K562 (cell line): ENCODE measurements at regions not wholly inside any gene's neighbourhood (a gene's known extent, or its start where the extent isn't known, plus 50 kb on each side); places are given as distances from the start of the nearest gene placed in this dataset.

Source experiments
- ATAC-seq: fragments of 200-7000 bp; cut with Tn5 transposase; 3 replicates; pipeline ENCODE4 v1.9.1; 2020; ENCODE audit warnings: moderate library complexity
- BruUV-seq: library from RNA; stranded (reverse); fragments of 400-500 nt; replicated peaks from 2 replicates; lab custom pipeline; 2021; lab: Mats Ljungman, UMichigan
- CTCF ChIA-PET: fragments of 300-600 bp; formaldehyde crosslinking; extraction: SDS; loops from one replicate; lab custom pipeline; 2021; ENCODE audit warnings: low intra/inter-chr PET ratio; lab: Yijun Ruan, JAX
- POLR2A ChIA-PET: fragments of 300-600, 350-650 bp; sonication (Branson Sonifier 250); formaldehyde crosslinking; extraction: SDS; loops from one replicate; lab custom pipeline; 2021; ENCODE audit warnings: antibody characterized with exemption, inconsistent platforms; lab: Yijun Ruan, JAX
- DNase-seq, 4 experiments: peaks; one replicate each; pipeline versions ENCODE4 v3.0.0 to v3.0.0-alpha.2; 2011 to 2018; ENCODE audit warnings: low spot score in 3 of 4, mixed read lengths in 3 of 4; ENCODE audit errors: extremely low read depth in 1 of 4
- FAIRE-seq: peaks from 2 replicates; lab custom pipeline; 2011; peaks lifted over from hg19 to GRCh38; lab: Jason Lieb, UNC
- H2AFZ ChIP-seq: 2 replicates; pipeline ENCODE4 v1.6.0; 2011; ENCODE audit warnings: low read depth, low read length, control low read depth, inconsistent platforms
- H3K27ac ChIP-seq: fragments of 200-600 bp; 3 replicates; pipeline ENCODE4 v1.8.0; 2011; ENCODE audit warnings: low read depth, mild to moderate bottlenecking, control low read depth, inconsistent platforms, low read length, moderate library complexity, mixed read lengths; ENCODE audit errors: extremely low read depth
- H3K27me3 ChIP-seq, 2 experiments: fragments of 300-600 bp in 1 of 2; 2 replicates in 1 of 2; 3 replicates in 1 of 2; pipeline versions ENCODE4 v1.6.0 to v1.8.0; 2011; ENCODE audit warnings: inconsistent platforms in 2 of 2, low read length in 2 of 2, mild to moderate bottlenecking in 1 of 2, mixed read lengths in 1 of 2, moderate library complexity in 1 of 2; ENCODE audit not compliant: control insufficient read depth in 2 of 2, insufficient read depth in 2 of 2
- H3K36me3 ChIP-seq: fragments of 300-600 bp; 3 replicates; pipeline ENCODE4 v1.8.0; 2011; ENCODE audit warnings: mild to moderate bottlenecking, low read length, inconsistent platforms; ENCODE audit not compliant: control insufficient read depth, insufficient read depth
- H3K4me1 ChIP-seq, 2 experiments: fragments of 200-600 bp in 1 of 2; replicated peaks in 1 of 2; 2 replicates in 1 of 2; 3 replicates in 1 of 2; pipeline versions ENCODE4 v1.5.1 to v1.8.0; 2011; ENCODE audit warnings: inconsistent platforms in 2 of 2, low read length in 2 of 2, mild to moderate bottlenecking in 1 of 2, mixed read lengths in 1 of 2, moderate library complexity in 1 of 2; ENCODE audit not compliant: control insufficient read depth in 2 of 2, insufficient read depth in 2 of 2
- H3K4me2 ChIP-seq: 2 replicates; pipeline ENCODE4 v1.6.1; 2011; ENCODE audit warnings: low read length, control low read depth, inconsistent platforms, mixed read lengths; ENCODE audit not compliant: insufficient read depth
- H3K4me3 ChIP-seq: fragments of 200-600 bp; sonication (generic), shearing (Covaris generic); 2 replicates; pipeline ENCODE4 v1.5.1; 2016; ENCODE audit warnings: control low read depth, inconsistent platforms
- H3K79me2 ChIP-seq: fragments of 200-600 bp; 3 replicates; pipeline ENCODE4 v1.8.0; 2011; ENCODE audit warnings: low read length, inconsistent platforms; ENCODE audit not compliant: control insufficient read depth, insufficient read depth
- H3K9ac ChIP-seq, 2 experiments: 2 replicates each; pipeline versions ENCODE4 v1.6.0 to v1.6.1; 2011; ENCODE audit warnings: low read depth in 2 of 2, low read length in 2 of 2, control low read depth in 1 of 2, inconsistent platforms in 1 of 2, mild to moderate bottlenecking in 1 of 2, mixed read lengths in 1 of 2; ENCODE audit not compliant: insufficient read depth in 1 of 2
- H3K9me1 ChIP-seq: one replicate; pipeline ENCODE4 v1.6.0; 2011; ENCODE audit warnings: inconsistent platforms, mild to moderate bottlenecking, low read length, moderate library complexity; ENCODE audit not compliant: control insufficient read depth, insufficient read depth
- H3K9me3 ChIP-seq: replicated peaks from 2 replicates; pipeline ENCODE4 v1.5.1; 2011; ENCODE audit warnings: low read depth, low read length, inconsistent platforms; ENCODE audit not compliant: control insufficient read depth, insufficient read depth
- H4K20me1 ChIP-seq: replicated peaks from 2 replicates; pipeline ENCODE4 v1.6.1; 2011; ENCODE audit warnings: low read length, inconsistent platforms, mixed read lengths; ENCODE audit not compliant: control insufficient read depth, insufficient read depth
- BRF1 ChIP-seq: IDR thresholded peaks from 3 replicates; pipeline ENCODE4 v1.6.1; 2011; ENCODE audit warnings: borderline replicate concordance, mild to moderate bottlenecking; ENCODE audit not compliant: insufficient read length; ENCODE audit errors: extremely low read depth
- CSDE1 ChIP-seq, 2 experiments: fragments of 450-650 bp; IDR thresholded peaks; 2 replicates each; pipeline ENCODE4 v1.6.1; 2016; ENCODE audit warnings: mild to moderate bottlenecking in 1 of 2
- EWSR1 ChIP-seq: fragments of 450-650 bp; IDR thresholded peaks from 2 replicates; pipeline ENCODE4 v1.6.1; 2018; ENCODE audit warnings: borderline replicate concordance, mild to moderate bottlenecking, low read depth, moderate library complexity; ENCODE audit not compliant: partially characterized antibody
- FOXP4 ChIP-seq: sonication (generic); formaldehyde crosslinking; IDR thresholded peaks from 2 replicates; pipeline ENCODE4 v1.8.0; 2022; ENCODE audit warnings: mild to moderate bottlenecking, missing genetic modification reagents, borderline replicate concordance
- GTF2A2 ChIP-seq: IDR thresholded peaks from 2 replicates; pipeline ENCODE4 v1.6.1; 2016; ENCODE audit warnings: mild to moderate bottlenecking, missing genetic modification characterization, missing compliant biosample characterization
- POLR2AphosphoS2 ChIP-seq: IDR thresholded peaks from 2 replicates; pipeline ENCODE4 v1.6.1; 2012; ENCODE audit warnings: low read length, improper control_type of control experiment
- RFX5 ChIP-seq: IDR thresholded peaks from 2 replicates; pipeline ENCODE4 v1.6.1; 2011; ENCODE audit warnings: low read depth, mild to moderate bottlenecking, improper control_type of control experiment, low read length
- SAFB2 ChIP-seq: fragments of 200-400 bp; formaldehyde crosslinking; IDR thresholded peaks from 2 replicates; pipeline ENCODE4 v1.6.1; 2018; ENCODE audit warnings: borderline replicate concordance, low read length, low read depth, moderate library complexity; ENCODE audit not compliant: severe bottlenecking
- TCF3 ChIP-seq: sonication (generic); formaldehyde crosslinking; IDR thresholded peaks from 2 replicates; pipeline ENCODE4 v1.4.0; 2020; ENCODE audit warnings: mild to moderate bottlenecking, missing genetic modification reagents
- ZBTB1 ChIP-seq: sonication (generic); formaldehyde crosslinking; IDR thresholded peaks from 2 replicates; pipeline ENCODE4 v1.8.1; 2023; ENCODE audit warnings: missing genetic modification reagents, low read depth, mild to moderate bottlenecking, borderline replicate concordance
- ZBTB17 ChIP-seq: fragments of 450-650 bp; formaldehyde crosslinking; IDR thresholded peaks from 2 replicates; pipeline ENCODE4 v1.4.0; 2020; ENCODE audit warnings: mild to moderate bottlenecking
- ZFX ChIP-seq: sonication (generic); formaldehyde crosslinking; IDR thresholded peaks from 2 replicates; pipeline ENCODE4 v1.8.0; 2022; ENCODE audit warnings: mild to moderate bottlenecking, missing genetic modification reagents, moderate library complexity
- ZNF121 ChIP-seq: sonication (generic); formaldehyde crosslinking; conservative IDR thresholded peaks from 2 replicates; pipeline ENCODE4 v1.8.0; 2022; ENCODE audit warnings: missing genetic modification reagents
- ZNF551 ChIP-seq: fragments of 250-450 bp; sonication (Bioruptor Pico); IDR thresholded peaks from 2 replicates; pipeline ENCODE4 v1.5.0; 2021; ENCODE audit warnings: mild to moderate bottlenecking, moderate library complexity
- ZNF76 ChIP-seq: fragments of 250-450 bp; sonication (Bioruptor Pico); IDR thresholded peaks from 2 replicates; pipeline ENCODE4 v1.4.0; 2020; ENCODE audit warnings: mild to moderate bottlenecking, moderate library complexity, borderline replicate concordance
- ZNF780A ChIP-seq: fragments of 250-450 bp; sonication (Bioruptor Pico); IDR thresholded peaks from 2 replicates; pipeline ENCODE4 v1.5.0; 2021; ENCODE audit warnings: mild to moderate bottlenecking
- WGBS: fragments of 100-300 bp; shearing (Covaris generic); methylation state at CpG from one replicate; pipeline ENCODE4 v1.1.6; 2016; ENCODE audit warnings: low coverage, mixed read lengths; ENCODE audit not compliant: insufficient coverage; ENCODE audit errors: missing lambda C conversion rate; 5-methylcytosine and 5-hydroxymethylcytosine counted together
- in situ Hi-C: fragments of 300-500 bp; cut with MboI; formaldehyde crosslinking; loops from 4 replicates; pipeline ENCODE4 v1.15.0; 2018; ENCODE audit warnings: inconsistent platforms, mixed read lengths
- intact Hi-C: fragments of 100-400 bp; cut with micrococcal nuclease; formaldehyde crosslinking; loops from 2 replicates; pipeline ENCODE4 v1.14.2; 2022
- TF ChIP-seq, protein P1 (sequence below): sonication (generic); formaldehyde crosslinking; IDR thresholded peaks from 2 replicates; pipeline ENCODE4 v1.8.1; 2023; ENCODE audit warnings: mild to moderate bottlenecking, missing genetic modification reagents
- TF ChIP-seq, protein P2 (sequence below): fragments of 250-450 bp; sonication (Bioruptor Pico); IDR thresholded peaks from 2 replicates; pipeline ENCODE4 v1.5.1; 2021; ENCODE audit warnings: mild to moderate bottlenecking

DNA sequence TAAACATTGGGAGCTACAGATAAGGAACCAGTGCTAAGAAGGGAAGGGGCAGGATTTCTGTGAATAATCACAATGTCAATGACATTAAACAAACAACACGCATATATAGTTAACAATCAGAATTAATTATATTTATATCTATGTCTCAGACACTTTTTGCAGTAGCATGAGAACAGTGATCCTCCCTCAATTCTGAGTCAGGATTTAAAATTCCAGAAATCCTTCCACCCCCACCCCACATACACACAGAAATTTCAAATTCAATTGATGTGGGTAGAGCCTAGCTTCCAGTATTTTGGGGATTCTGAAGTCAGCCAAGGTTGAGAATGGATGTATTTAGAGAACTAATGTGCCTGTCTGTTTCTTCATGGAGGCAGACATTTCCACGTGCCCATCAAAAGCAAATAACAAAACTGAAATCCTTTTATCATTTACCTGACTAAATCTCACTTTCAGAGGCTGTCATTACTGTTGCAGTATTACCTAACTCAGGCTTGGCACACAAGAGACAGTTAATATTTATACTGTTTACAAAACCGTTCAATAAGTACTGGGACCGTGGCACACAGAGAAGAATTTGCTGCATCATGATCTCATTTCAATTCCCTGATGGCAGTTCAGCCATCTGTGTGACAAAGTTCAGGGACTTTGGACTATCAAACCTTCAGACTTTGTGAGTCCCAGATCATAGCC is 116.6 kb upstream of the PALS2 start:
- intact Hi-C loops: no loop called here
- Histone ChIP-seq H3K4me1 (no peaks in the 10 kb centered on the region), H3K9me3 (no peaks in the 10 kb centered on the region), H3K9me1 (no peaks in the 10 kb centered on the region), H3K9ac (no peak overlapping the region), H3K27me3 (peaks cover 10 to 12% of the 10 kb centered on the region in 2 experiments), H3K4me2 (no peak overlapping the region), H3K79me2 (no peaks in the 10 kb centered on the region), H4K20me1 (no peaks in the 10 kb centered on the region), H3K36me3 (no peaks in the 10 kb centered on the region), H3K4me3 (no peak overlapping the region), H3K27ac (no peak overlapping the region), H2AFZ (no peak overlapping the region)
- WGBS: 3% methylated on average over 4 of the region's 4 CpGs
- in situ Hi-C loops: no loop called here
- no TSS peak for BruUV-seq
- CTCF ChIA-PET: no interaction called here
- FAIRE-seq: no peak
- no peak for ATAC-seq
- no peak for DNase-seq
- POLR2A ChIA-PET: interaction anchor here (0.6 to 0.7 kb wide), 2 partner anchors 11 to 849 kb away, joined by 3 read pairs; no protein-coding TSS in a partner anchor
- TF ChIP-seq, protein P1, sequence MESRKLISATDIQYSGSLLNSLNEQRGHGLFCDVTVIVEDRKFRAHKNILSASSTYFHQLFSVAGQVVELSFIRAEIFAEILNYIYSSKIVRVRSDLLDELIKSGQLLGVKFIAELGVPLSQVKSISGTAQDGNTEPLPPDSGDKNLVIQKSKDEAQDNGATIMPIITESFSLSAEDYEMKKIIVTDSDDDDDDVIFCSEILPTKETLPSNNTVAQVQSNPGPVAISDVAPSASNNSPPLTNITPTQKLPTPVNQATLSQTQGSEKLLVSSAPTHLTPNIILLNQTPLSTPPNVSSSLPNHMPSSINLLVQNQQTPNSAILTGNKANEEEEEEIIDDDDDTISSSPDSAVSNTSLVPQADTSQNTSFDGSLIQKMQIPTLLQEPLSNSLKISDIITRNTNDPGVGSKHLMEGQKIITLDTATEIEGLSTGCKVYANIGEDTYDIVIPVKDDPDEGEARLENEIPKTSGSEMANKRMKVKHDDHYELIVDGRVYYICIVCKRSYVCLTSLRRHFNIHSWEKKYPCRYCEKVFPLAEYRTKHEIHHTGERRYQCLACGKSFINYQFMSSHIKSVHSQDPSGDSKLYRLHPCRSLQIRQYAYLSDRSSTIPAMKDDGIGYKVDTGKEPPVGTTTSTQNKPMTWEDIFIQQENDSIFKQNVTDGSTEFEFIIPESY (CRISPR knock-in tag): no peak
- TF ChIP-seq FOXP4 (CRISPR knock-in tag): no peak
- no peak for TF ChIP-seq ZFX (CRISPR knock-in tag)
- TF ChIP-seq ZNF780A (CRISPR knock-in tag): no peak
- no peak for TF ChIP-seq BRF1
- no peak for TF ChIP-seq ZNF551 (CRISPR knock-in tag)
- TF ChIP-seq ZNF121: no peak
- no peak for TF ChIP-seq POLR2AphosphoS2
- TF ChIP-seq ZBTB1 (CRISPR knock-in tag): no peak
- no peak for TF ChIP-seq EWSR1
- no peak for TF ChIP-seq GTF2A2 (tag)
- no peak for TF ChIP-seq SAFB2
- TF ChIP-seq CSDE1 (IDR thresholded peaks at IDR 0.05): no peak
- no peak for TF ChIP-seq ZNF76
- TF ChIP-seq, protein P2, sequence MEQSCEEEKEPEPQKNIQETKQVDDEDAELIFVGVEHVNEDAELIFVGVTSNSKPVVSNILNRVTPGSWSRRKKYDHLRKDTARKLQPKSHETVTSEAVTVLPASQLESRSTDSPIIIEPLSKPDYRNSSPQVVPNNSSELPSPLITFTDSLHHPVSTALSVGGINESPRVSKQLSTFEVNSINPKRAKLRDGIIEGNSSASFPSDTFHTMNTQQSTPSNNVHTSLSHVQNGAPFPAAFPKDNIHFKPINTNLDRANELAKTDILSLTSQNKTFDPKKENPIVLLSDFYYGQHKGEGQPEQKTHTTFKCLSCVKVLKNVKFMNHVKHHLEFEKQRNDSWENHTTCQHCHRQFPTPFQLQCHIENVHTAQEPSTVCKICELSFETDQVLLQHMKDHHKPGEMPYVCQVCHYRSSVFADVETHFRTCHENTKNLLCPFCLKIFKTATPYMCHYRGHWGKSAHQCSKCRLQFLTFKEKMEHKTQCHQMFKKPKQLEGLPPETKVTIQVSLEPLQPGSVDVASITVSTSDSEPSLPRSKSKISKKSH (CRISPR knock-in tag): no peak
- TF ChIP-seq ZBTB17: no peak
- no peak for TF ChIP-seq RFX5
- TF ChIP-seq TCF3 (CRISPR knock-in tag): no peak
